ENCODE measurements at regions not wholly inside any gene's neighbourhood (a gene's known extent, or its start where the extent isn't known, plus 50 kb on each side); places are given as distances from the start of the nearest gene placed in this dataset.

GRCh38 chr5:44660251-44660650, 148.5 kb upstream of the MRPS30 start:
- no peak for TF ChIP-seq TCF12 (IDR thresholded peaks at IDR 0.05; ENCODE audit: low read depth)
- TF ChIP-seq FOXM1 (IDR thresholded peaks at IDR 0.05; ENCODE audit: borderline replicate concordance, low read depth) = no peak
- TF ChIP-seq, protein P1, sequence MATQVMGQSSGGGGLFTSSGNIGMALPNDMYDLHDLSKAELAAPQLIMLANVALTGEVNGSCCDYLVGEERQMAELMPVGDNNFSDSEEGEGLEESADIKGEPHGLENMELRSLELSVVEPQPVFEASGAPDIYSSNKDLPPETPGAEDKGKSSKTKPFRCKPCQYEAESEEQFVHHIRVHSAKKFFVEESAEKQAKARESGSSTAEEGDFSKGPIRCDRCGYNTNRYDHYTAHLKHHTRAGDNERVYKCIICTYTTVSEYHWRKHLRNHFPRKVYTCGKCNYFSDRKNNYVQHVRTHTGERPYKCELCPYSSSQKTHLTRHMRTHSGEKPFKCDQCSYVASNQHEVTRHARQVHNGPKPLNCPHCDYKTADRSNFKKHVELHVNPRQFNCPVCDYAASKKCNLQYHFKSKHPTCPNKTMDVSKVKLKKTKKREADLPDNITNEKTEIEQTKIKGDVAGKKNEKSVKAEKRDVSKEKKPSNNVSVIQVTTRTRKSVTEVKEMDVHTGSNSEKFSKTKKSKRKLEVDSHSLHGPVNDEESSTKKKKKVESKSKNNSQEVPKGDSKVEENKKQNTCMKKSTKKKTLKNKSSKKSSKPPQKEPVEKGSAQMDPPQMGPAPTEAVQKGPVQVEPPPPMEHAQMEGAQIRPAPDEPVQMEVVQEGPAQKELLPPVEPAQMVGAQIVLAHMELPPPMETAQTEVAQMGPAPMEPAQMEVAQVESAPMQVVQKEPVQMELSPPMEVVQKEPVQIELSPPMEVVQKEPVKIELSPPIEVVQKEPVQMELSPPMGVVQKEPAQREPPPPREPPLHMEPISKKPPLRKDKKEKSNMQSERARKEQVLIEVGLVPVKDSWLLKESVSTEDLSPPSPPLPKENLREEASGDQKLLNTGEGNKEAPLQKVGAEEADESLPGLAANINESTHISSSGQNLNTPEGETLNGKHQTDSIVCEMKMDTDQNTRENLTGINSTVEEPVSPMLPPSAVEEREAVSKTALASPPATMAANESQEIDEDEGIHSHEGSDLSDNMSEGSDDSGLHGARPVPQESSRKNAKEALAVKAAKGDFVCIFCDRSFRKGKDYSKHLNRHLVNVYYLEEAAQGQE (IDR thresholded peaks at IDR 0.05; ENCODE audit: low read depth) = no peak
- no peak for TF ChIP-seq CREB1 (IDR thresholded peaks at IDR 0.05; ENCODE audit: low read depth)
- TF ChIP-seq, protein P2, sequence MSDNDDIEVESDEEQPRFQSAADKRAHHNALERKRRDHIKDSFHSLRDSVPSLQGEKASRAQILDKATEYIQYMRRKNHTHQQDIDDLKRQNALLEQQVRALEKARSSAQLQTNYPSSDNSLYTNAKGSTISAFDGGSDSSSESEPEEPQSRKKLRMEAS (IDR thresholded peaks at IDR 0.05) = no peak
- TF ChIP-seq TAF1 (IDR thresholded peaks at IDR 0.05; ENCODE audit: low read depth) = no peak
- TF ChIP-seq YY1 (IDR thresholded peaks at IDR 0.05; ENCODE audit: low read depth) = no peak
- no peak for TF ChIP-seq EP300 (IDR thresholded peaks at IDR 0.05; ENCODE audit: borderline replicate concordance)
- TF ChIP-seq NFIC (IDR thresholded peaks at IDR 0.05) = no peak
- TF ChIP-seq TEAD4 (IDR thresholded peaks at IDR 0.05) = no peak

DNA sequence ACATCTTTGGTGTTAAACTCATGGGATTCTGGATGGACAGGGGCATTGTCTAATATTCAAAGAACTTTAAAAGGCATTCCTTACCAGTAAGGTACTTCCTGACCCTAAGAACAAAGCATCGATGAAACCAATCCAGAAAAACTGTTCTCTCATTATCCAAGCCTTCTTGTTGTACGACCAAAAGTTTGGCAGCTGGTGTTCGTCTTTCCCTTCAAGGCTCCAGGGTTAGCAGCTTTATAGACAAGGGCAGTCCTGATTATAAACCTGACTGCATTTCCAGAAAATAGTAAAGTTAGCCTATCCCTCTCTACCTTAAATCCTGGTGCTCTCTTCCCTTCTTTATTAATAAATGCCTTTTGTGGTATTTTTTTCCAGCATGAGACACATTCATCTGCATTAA, 149.4 kb upstream of the MRPS30 start:
- TF ChIP-seq EGR1 (IDR thresholded peaks at IDR 0.05) = no peak
- TF ChIP-seq FOXM1 (IDR thresholded peaks at IDR 0.05; ENCODE audit: borderline replicate concordance, low read depth) = no peak
- no peak for TF ChIP-seq EP300 (IDR thresholded peaks at IDR 0.05; ENCODE audit: borderline replicate concordance)
- TF ChIP-seq YY1 (IDR thresholded peaks at IDR 0.05; ENCODE audit: low read depth) = no peak
- TF ChIP-seq CREB1 (IDR thresholded peaks at IDR 0.05; ENCODE audit: low read depth) = no peak
- no peak for TF ChIP-seq RAD21 (IDR thresholded peaks at IDR 0.05; ENCODE audit: low read depth)
- TF ChIP-seq TCF12 (IDR thresholded peaks at IDR 0.05; ENCODE audit: low read depth) = no peak
- TF ChIP-seq NFIC (IDR thresholded peaks at IDR 0.05) = no peak
- TF ChIP-seq, protein P2 (IDR thresholded peaks at IDR 0.05) = no peak
- TF ChIP-seq CEBPB (IDR thresholded peaks at IDR 0.05) = no peak
- TF ChIP-seq, protein P3, sequence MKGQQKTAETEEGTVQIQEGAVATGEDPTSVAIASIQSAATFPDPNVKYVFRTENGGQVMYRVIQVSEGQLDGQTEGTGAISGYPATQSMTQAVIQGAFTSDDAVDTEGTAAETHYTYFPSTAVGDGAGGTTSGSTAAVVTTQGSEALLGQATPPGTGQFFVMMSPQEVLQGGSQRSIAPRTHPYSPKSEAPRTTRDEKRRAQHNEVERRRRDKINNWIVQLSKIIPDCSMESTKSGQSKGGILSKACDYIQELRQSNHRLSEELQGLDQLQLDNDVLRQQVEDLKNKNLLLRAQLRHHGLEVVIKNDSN (IDR thresholded peaks at IDR 0.05) = no peak
- TF ChIP-seq, protein P1 (IDR thresholded peaks at IDR 0.05; ENCODE audit: low read depth) = no peak
- TF ChIP-seq TAF1 (IDR thresholded peaks at IDR 0.05; ENCODE audit: low read depth) = no peak
- TF ChIP-seq TEAD4 (IDR thresholded peaks at IDR 0.05) = no peak
- no peak for TF ChIP-seq ZBTB7A (IDR thresholded peaks at IDR 0.05; ENCODE audit: low read depth)

- TF ChIP-seq RAD21 (IDR thresholded peaks at IDR 0.05; ENCODE audit: low read depth) (no peak), FOXM1 (IDR thresholded peaks at IDR 0.05; ENCODE audit: borderline replicate concordance, low read depth) (no peak)
Measured at GRCh38 chr5:44652674-44653073, 156.1 kb upstream of the MRPS30 start.

DNA sequence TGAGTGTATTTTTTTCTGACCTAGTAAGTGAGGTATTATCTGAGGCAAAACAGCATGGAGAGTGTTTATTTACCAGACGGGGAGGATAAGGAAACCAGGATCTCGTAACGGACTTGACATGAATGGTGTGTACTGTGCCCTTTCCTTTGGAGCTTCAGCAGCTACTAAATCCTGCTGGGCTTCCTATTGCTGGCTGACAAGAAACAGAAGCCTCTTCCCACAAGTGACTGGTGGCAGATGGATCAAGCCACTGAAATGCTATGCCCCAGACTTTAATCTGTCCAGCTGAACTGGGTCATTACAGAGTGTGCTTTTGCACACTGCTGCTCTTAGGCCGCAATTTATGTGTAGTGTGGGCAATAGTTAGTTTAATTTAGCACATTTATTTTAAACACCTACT, 162.7 kb upstream of the MRPS30 start:
- TF ChIP-seq TAF1 (IDR thresholded peaks at IDR 0.05; ENCODE audit: low read depth) = no peak
- no peak for TF ChIP-seq ZBTB7A (IDR thresholded peaks at IDR 0.05; ENCODE audit: low read depth)
- TF ChIP-seq NFIC (IDR thresholded peaks at IDR 0.05) = no peak
- TF ChIP-seq CREB1 (IDR thresholded peaks at IDR 0.05; ENCODE audit: low read depth) = no peak
- TF ChIP-seq TCF12 (IDR thresholded peaks at IDR 0.05; ENCODE audit: low read depth) = no peak
- no peak for TF ChIP-seq FOXM1 (IDR thresholded peaks at IDR 0.05; ENCODE audit: borderline replicate concordance, low read depth)
- TF ChIP-seq, protein P3 (IDR thresholded peaks at IDR 0.05) = no peak
- no peak for TF ChIP-seq TEAD4 (IDR thresholded peaks at IDR 0.05)
- TF ChIP-seq, protein P1 (IDR thresholded peaks at IDR 0.05; ENCODE audit: low read depth) = no peak
- TF ChIP-seq EGR1 (IDR thresholded peaks at IDR 0.05) = no peak
- TF ChIP-seq CEBPB (IDR thresholded peaks at IDR 0.05) = no peak
- TF ChIP-seq YY1 (IDR thresholded peaks at IDR 0.05; ENCODE audit: low read depth) = no peak
- TF ChIP-seq EP300 (IDR thresholded peaks at IDR 0.05; ENCODE audit: borderline replicate concordance) = no peak
- TF ChIP-seq RAD21 (IDR thresholded peaks at IDR 0.05; ENCODE audit: low read depth) = no peak
- TF ChIP-seq, protein P2 (IDR thresholded peaks at IDR 0.05) = no peak
